Gastroesophageal sphincter (tissue), 3 donors: ENCODE measurements at regions not wholly inside any gene's neighbourhood (a gene's known extent, or its start where the extent isn't known, plus 50 kb on each side); places are given as distances from the start of the nearest gene placed in this dataset.

ENCODE experiments used
- CTCF ChIP-seq, 4 experiments: fragments of 200-600 bp in 2 of 4; fragments of 450-650 bp in 2 of 4; sonication (generic) in 1 of 4; IDR thresholded peaks; one replicate each; pipeline ENCODE4 v1.5.1; 2017 to 2019; ENCODE audit warnings: antibody characterized with exemption in 4 of 4, mild to moderate bottlenecking in 2 of 4, moderate library complexity in 2 of 4
- EP300 ChIP-seq: sonication (generic); formaldehyde crosslinking; IDR thresholded peaks from one replicate; pipeline ENCODE4 v1.6.1; 2017; ENCODE audit warnings: antibody characterized with exemption, mild to moderate bottlenecking
- POLR2A ChIP-seq, 2 donors: fragments of 450-650 bp; IDR thresholded peaks; one replicate each; pipeline ENCODE4 v1.6.1; 2017; ENCODE audit warnings: antibody characterized with exemption in 2 of 2, mild to moderate bottlenecking in 2 of 2, moderate library complexity in 1 of 2
- POLR2AphosphoS5 ChIP-seq: sonication (generic); formaldehyde crosslinking; IDR thresholded peaks from one replicate; pipeline ENCODE4 v1.6.1; 2017; ENCODE audit warnings: antibody characterized with exemption

DNA sequence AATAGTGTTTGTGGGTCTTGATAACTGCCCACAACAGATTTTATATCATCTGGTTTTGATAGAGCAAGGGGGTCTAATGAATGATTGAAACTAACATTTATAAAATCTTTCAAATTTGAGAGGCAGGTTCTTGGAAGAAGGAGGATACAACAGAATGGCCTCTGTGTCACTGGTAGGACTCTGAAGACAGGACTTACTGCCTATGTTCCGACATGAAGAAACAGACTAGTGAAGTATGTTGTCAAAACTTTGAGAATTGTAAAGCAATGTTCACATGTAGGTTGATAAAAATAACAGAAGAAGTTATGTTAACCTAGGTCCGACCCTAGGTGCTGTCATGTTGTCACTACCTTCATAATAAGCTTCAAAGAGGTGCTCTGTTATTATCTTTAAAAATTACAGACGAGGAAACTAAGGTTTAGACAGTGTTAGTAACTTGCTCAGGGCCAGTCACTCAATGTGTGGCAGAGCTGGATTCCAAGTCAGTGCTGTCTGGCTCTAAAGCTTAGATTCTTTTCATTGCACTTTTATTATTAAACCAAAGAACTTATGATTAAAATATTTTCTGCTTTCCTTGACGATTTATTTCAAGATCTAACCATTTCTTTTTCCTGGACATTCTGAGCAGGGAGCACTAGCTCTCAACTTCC is 146.2 kb downstream of the RPIA start:
- TF ChIP-seq CTCF (IDR thresholded peaks at IDR 0.05) (no peak), EP300 (no peak), POLR2AphosphoS5 (no peak), POLR2A (IDR thresholded peaks at IDR 0.05) (no peak)
